ENCODE measurements at regions not wholly inside any gene's neighbourhood (a gene's known extent, or its start where the extent isn't known, plus 50 kb on each side); places are given as distances from the start of the nearest gene placed in this dataset.
"Not testable (repeated sequence)": the region's sequence is repeated elsewhere in the genome, so short reads cannot be mapped to it uniquely, and the experiment has no call there.

DNA sequence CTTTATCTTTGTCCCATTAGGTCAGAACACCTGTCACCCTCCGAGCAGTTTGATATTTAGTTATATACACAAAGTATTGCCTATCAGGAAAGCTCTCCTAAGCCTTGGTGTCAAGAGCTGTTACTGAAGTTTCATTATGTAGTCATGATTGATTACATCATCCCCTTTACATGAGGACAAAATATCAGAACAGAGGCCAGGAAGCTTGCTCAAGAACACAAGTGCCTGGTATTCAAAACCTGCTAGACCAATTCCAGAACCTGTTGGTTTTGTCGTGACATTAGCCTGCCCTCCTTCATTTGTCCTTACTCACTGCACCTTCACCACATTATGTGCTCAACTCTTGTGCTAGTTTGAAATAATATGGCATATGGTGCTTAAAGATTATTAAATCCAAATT lies 377.1 kb downstream of the CDH19 start:
- Mint-ChIP-seq H3K4me3 (no peak overlapping the region), H3K27me3 (ENCODE audit: low read depth in 3 of 3) (no peaks in the 10 kb centered on the region), H3K27ac (no peak overlapping the region), H3K4me1 (no peaks in the 10 kb centered on the region), H3K36me3 (no peaks in the 10 kb centered on the region), H3K9me3 (peaks cover 5 to 39% (median 15%) of the 10 kb centered on the region in 6 donors)
- DNase-seq: no peak

DNA sequence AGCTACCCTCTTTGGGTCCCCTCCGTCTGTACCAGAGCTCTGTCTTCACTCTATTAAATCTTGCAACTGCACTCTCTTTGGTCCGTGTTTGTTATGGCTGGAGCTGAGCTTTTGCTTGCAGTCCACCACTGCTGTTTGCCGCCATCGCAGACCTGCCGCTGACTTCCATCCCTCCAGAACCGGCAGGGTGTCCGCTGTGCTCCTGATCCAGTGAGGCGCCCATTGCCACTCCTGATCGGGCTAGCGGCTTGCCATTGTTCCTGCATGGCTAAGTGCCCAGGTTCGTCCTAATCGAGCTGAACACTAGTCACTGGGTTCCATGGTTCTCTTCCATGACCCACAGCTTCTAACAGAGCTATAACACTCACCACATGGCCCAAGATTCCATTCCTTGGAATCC lies 380.6 kb downstream of the CDH19 start:
- DNase-seq; H3K27ac Mint-ChIP-seq; H3K4me1 Mint-ChIP-seq; H3K4me3 Mint-ChIP-seq; H3K27me3 Mint-ChIP-seq (ENCODE audit: low read depth in 3 of 3); H3K36me3 Mint-ChIP-seq: not testable (repeated sequence)
- peaks cover 5 to 46% (median 20%) of the 10 kb centered on the region in 6 donors for H3K9me3 Mint-ChIP-seq

DNA sequence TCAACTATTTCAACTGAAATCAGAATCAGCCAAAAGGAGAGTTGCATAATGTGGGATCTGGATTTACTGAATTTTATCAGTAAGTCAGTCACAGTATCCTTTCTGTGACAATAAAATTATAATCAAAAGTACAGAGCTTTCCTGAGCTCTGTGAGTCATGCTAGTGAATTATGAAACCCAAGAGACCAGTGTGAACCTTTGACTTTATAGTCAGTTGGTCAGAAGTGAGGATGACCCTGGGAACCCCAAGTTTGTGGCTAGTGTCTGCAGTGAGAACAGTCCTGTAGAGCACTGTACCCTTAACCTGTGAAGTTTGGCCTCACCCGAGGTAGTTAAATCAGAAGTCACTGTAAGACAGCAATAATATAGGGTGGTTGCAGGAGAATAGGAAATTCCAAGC lies 381.7 kb downstream of the CDH19 start:
- Mint-ChIP-seq H3K27me3 (ENCODE audit: low read depth in 3 of 3) (no peaks in the 10 kb centered on the region), H3K27ac (no peak overlapping the region), H3K36me3 (peaks cover 0 to 4% (median 0%) of the 10 kb centered on the region in 3 donors), H3K4me1 (no peaks in the 10 kb centered on the region), H3K4me3 (no peak overlapping the region), H3K9me3 (peaks cover 5 to 42% (median 20%) of the 10 kb centered on the region in 6 donors)
- DNase-seq: no peak

DNA sequence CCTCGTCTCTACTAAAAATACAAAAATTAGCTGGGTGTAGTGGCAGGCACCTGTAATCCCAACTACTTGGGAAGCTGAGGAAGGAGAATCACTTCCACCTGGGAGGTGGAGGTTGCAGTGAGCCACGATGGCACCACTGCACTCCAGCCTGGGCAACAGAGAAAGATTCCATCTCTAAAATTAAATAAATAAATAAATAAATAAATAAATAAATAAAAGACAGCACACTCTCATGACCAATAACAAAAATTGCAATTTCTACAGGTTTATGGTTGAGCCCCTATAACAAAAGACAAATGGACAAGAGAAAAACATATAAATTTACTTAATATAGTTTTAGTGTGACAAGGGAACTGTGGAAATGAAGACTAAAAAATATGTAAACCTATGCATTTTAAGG lies 384.1 kb downstream of the CDH19 start:
- no peak for DNase-seq
- Mint-ChIP-seq H3K4me3 (no peak overlapping the region), H3K27ac (no peak overlapping the region), H3K36me3 (peaks cover 0 to 4% (median 0%) of the 10 kb centered on the region in 3 donors), H3K9me3 (peaks cover 5 to 39% (median 20%) of the 10 kb centered on the region in 6 donors), H3K27me3 (ENCODE audit: low read depth in 3 of 3) (peaks cover 0 to 3% (median 0%) of the 10 kb centered on the region in 3 donors), H3K4me1 (no peaks in the 10 kb centered on the region)

DNA sequence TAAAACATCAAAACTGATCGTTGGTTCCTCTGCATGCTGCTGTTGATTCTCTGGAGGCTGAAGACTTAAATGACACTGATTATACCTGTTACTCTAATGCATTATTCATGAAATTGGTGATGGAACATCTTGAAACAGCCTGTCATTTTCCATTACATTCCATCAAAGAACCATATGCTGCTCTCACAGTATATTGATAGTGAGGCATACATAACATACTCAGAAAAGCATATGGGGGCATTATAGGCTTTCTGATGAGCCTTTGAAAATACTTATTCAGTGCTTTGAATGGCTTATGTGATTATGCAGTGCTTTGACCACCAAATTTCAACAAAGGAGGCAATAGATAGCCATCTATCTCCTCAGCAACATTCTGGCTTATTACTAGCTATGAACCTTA lies 392.1 kb downstream of the CDH19 start:
- DNase-seq: no peak
- Mint-ChIP-seq H3K9me3 (peaks cover 0 to 22% (median 7%) of the 10 kb centered on the region in 6 donors), H3K4me1 (no peaks in the 10 kb centered on the region), H3K4me3 (no peak overlapping the region), H3K36me3 (no peaks in the 10 kb centered on the region), H3K27ac (no peak overlapping the region), H3K27me3 (ENCODE audit: low read depth in 3 of 3) (peaks cover 0 to 3% (median 0%) of the 10 kb centered on the region in 3 donors)

DNA sequence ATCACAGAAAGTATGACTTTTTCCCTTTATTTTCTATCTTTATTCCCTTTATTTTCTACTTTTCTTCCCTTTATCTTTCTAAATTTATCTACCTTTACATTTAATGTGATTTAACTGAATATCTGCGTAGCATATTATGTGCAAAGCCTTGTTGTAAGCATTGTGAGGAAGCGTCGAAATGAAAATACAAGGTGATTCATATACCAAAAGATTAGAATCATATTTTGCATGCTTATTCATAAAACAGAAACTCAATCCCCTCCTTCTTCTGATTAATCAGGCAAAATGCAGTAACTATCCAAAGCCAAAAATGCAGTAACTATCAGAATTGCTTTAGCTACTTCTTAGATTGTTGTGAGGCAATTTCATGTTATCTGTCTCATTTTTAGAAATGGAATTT lies 393.0 kb downstream of the CDH19 start:
- Mint-ChIP-seq H3K9me3 (peaks cover 0 to 22% (median 9%) of the 10 kb centered on the region in 6 donors), H3K36me3 (no peaks in the 10 kb centered on the region), H3K4me1 (no peaks in the 10 kb centered on the region), H3K27ac (no peak overlapping the region), H3K4me3 (no peak overlapping the region), H3K27me3 (ENCODE audit: low read depth in 3 of 3) (peaks cover 0 to 3% (median 0%) of the 10 kb centered on the region in 3 donors)
- no peak for DNase-seq

DNA sequence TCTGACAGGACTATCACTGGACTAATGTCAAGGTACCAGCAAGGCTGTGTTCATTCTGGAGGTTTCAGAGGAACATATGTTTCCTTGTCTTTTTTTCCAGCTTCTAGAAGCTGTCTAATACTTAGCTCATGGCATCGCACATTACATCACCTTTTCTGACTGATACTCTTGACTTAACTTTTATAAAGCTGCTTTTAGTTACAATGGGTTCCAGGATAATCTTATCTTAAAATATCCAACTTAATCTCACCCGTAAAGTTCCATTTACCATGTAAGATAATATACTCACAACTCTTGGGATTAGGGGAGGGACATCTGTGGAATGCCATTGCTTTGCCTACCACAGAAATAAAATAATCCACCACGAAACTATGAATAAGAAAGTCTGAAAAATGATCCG lies 394.2 kb downstream of the CDH19 start:
- Mint-ChIP-seq H3K27me3 (ENCODE audit: low read depth in 3 of 3) (no peaks in the 10 kb centered on the region), H3K4me3 (no peak overlapping the region), H3K27ac (no peak overlapping the region), H3K36me3 (no peaks in the 10 kb centered on the region), H3K4me1 (no peaks in the 10 kb centered on the region), H3K9me3 (peaks cover 0 to 17% (median 9%) of the 10 kb centered on the region in 6 donors)
- no peak for DNase-seq

DNA sequence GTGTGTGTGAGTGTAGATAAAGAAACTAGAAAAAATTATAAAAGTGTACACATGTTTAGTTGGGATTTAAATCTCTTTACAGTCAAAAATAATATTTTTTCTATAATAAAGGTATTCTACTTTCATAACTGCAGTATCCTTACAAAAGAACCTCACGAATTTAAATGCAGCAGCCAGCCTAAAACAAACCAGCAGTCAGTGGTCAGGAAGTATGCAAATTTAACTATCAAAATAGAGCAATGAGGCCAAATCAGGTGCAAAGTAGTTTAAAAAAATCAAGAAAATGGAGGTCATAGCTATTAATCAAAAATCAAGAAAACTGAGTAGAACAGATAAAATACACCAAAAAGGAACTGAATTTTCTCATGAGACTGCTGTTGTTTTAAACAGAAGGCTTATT lies 407.1 kb downstream of the CDH19 start:
- no peaks in the 10 kb centered on the region for H3K4me1 Mint-ChIP-seq
- peaks cover 0 to 24% (median 8%) of the 10 kb centered on the region in 6 donors for H3K9me3 Mint-ChIP-seq
- H3K4me3 Mint-ChIP-seq: no peak overlapping the region
- H3K36me3 Mint-ChIP-seq: no peaks in the 10 kb centered on the region
- H3K27me3 Mint-ChIP-seq (ENCODE audit: low read depth in 3 of 3): no peaks in the 10 kb centered on the region
- no peak for DNase-seq
- no peak overlapping the region for H3K27ac Mint-ChIP-seq

DNA sequence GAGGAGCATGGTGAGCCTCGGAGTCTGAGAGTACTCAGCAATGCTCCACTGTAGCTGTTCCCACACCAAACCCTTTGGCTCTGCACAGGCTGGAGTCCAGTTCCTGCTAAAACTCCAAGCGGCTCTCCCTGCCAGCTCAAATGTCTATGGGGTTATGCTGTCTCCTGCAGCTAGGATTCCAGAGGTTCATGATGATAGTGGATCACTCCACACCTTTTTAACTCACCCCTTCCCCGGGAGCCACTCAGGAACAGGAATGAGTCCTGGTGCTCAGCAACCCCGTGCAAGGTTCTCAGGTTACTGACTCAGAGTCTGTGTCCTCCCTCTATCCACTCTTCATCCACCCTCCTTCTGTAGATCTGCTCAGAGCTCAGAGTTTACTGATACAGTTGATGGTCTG lies 410.0 kb downstream of the CDH19 start:
- H3K4me1 Mint-ChIP-seq: no peaks in the 10 kb centered on the region
- no peak overlapping the region for H3K4me3 Mint-ChIP-seq

DNA sequence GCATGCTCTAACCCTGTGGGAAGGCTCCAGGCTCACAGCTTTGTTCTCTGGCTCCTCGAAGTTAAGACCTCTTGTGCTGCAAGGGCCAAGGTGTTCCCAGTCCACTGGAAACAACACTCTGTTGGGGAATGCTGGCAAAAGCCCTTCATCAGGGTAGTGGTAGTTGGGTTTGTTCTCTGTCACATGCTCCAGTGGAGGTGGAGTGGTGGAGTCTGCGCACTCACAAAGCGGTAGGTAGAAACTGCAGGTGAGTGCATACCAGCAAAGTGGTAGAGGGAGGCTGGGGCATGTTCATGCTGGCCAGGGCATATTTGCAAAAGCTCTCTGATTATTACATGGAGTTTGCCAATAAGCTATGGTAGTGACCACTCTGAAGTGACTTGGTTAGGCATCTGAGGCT lies 410.5 kb downstream of the CDH19 start:
- no peak overlapping the region for H3K4me3 Mint-ChIP-seq

More for the DNA sequence above, 410.0 kb downstream of the CDH19 start:
- no peak for DNase-seq
- Mint-ChIP-seq H3K9me3 (peaks cover 1 to 32% (median 16%) of the 10 kb centered on the region in 6 donors), H3K27ac (no peak overlapping the region), H3K27me3 (ENCODE audit: low read depth in 3 of 3) (no peaks in the 10 kb centered on the region), H3K36me3 (no peaks in the 10 kb centered on the region)

DNA sequence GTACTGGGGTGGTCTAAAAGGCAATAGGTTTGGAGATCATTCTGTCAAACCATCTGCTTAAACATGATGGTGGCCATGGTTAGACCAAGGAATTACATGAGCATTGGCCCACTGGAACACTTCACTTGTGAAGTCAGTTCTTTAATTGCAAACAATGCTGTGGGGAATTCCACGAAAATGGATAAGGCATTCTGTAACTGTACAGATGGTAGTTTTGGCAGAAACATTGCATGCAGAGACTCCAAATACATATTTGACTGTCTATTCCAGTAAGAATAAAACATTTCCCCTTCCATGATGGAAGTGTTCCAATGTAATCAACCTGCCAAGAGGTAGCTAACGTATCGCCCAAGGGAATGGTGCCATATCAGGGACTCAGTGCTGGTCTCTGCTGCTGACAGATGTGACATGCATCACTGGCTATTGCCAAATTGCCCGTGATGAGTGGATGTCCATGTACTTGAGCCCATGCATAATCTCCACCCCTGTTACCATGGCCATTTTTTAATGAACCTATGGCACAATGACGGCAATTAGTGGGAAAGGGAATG lies 417.9 kb downstream of the CDH7 start:
- peaks cover 0 to 2% (median 0%) of the 10 kb centered on the region in 3 donors for H3K27me3 Mint-ChIP-seq (ENCODE audit: low read depth in 3 of 3)
- no peak for DNase-seq
- H3K4me3 Mint-ChIP-seq: no peak overlapping the region
- no peaks in the 10 kb centered on the region for H3K36me3 Mint-ChIP-seq
- peaks cover 11 to 48% (median 27%) of the 10 kb centered on the region in 6 donors for H3K9me3 Mint-ChIP-seq
- no peak overlapping the region for H3K27ac Mint-ChIP-seq
- no peaks in the 10 kb centered on the region for H3K4me1 Mint-ChIP-seq

More for the DNA sequence above, 410.5 kb downstream of the CDH19 start:
- no peak for DNase-seq
- no peak overlapping the region for H3K27ac Mint-ChIP-seq
- H3K27me3 Mint-ChIP-seq (ENCODE audit: low read depth in 3 of 3): no peaks in the 10 kb centered on the region
- no peaks in the 10 kb centered on the region for H3K36me3 Mint-ChIP-seq
- no peaks in the 10 kb centered on the region for H3K4me1 Mint-ChIP-seq
- H3K9me3 Mint-ChIP-seq: peaks cover 7 to 37% (median 18%) of the 10 kb centered on the region in 6 donors

DNA sequence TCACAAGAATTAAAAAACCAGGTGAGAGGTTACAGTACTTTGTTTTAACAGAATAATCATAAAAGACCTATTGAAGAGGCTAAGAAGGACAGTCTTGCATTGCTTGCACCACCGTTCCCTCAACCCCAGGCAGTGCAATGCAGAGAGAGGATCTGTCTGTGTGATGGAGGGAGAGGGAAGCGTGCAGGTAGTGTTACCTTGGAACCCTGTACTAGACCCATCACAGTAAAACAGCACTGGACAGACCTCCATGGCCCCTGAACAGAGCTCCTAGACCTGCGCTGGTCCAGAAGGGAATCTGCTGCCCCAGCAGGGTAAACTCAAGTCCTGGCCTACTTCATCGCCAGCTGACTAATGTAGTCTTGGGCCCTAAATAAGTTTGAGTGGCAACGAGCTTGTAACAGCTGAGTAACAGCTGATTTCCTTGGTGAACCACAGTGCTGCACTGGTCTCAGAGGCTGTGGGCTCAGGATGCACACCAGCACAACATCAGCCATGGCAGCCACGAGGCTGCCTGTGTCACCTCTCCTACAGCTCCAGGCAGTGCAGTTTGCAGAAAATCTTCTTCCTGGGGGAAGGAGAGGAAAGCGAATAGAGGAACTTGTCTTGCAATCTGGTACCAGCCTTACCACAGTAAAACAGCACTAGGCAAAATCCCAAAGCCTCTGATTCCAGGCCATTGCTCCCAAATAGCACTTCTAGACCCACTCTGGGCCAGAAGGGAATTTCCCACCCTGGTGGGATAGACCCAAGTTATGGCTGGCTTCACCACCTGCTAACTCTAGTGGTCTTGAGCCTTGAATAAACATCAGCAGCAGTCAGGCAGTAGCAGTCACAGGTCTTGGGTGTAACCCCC lies 417.2 kb downstream of the CDH7 start:
- H3K27ac Mint-ChIP-seq: no peak overlapping the region
- no peaks in the 10 kb centered on the region for H3K36me3 Mint-ChIP-seq
- no peak overlapping the region for H3K4me3 Mint-ChIP-seq
- peaks cover 0 to 2% (median 0%) of the 10 kb centered on the region in 3 donors for H3K27me3 Mint-ChIP-seq (ENCODE audit: low read depth in 3 of 3)
- H3K9me3 Mint-ChIP-seq: peaks cover 13 to 43% (median 28%) of the 10 kb centered on the region in 6 donors
- no peak for DNase-seq
- no peaks in the 10 kb centered on the region for H3K4me1 Mint-ChIP-seq

DNA sequence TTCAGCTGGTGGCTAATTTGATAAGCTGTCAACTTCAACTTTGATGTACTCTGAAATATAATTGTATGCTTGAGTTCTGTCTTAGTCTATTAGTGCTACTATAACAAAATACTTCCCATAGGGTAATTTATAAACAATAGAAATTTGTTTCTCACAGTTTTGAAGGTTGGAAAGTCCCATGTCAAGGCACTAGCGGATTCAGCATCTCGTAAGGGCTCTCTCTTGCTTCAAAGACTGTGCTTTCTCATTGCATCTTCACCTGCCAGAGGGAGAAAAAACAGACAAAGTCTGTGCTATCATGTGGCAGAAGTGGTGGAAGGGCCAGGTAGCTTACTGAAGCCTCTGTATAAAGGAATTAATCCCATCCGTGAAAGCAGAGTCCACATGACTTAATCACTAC lies 409.2 kb downstream of the CDH7 start:
- Mint-ChIP-seq H3K4me3 (no peak overlapping the region), H3K4me1 (no peaks in the 10 kb centered on the region), H3K27ac (no peak overlapping the region), H3K36me3 (no peaks in the 10 kb centered on the region), H3K27me3 (ENCODE audit: low read depth in 3 of 3) (no peaks in the 10 kb centered on the region), H3K9me3 (peaks cover 9 to 30% (median 22%) of the 10 kb centered on the region in 6 donors)
- no peak for DNase-seq

DNA sequence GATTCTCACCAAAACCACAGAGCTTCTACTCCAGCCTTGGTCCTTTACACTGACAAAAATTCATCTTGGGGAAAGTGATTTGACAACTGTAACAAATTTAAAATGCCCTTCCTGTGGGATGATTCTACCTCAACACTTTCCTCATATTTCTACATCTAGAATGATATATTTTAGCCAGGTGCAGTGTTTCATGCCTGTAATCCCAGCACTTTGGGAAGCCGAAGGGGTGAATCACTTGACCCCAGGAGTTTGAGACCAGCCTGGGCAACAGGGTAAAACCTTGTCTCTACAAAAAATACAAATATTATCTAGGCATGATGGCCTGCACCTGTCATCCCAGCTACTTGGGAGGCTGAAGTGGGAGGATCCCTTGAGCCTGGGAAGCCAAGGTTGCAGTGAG lies 408.6 kb downstream of the CDH7 start:
- Mint-ChIP-seq H3K36me3 (no peaks in the 10 kb centered on the region), H3K4me3 (no peak overlapping the region), H3K9me3 (peaks cover 8 to 28% (median 21%) of the 10 kb centered on the region in 6 donors), H3K27ac (no peak overlapping the region), H3K27me3 (ENCODE audit: low read depth in 3 of 3) (no peaks in the 10 kb centered on the region), H3K4me1 (no peaks in the 10 kb centered on the region)
- no peak for DNase-seq

Data from immature natural killer cell (primary cell).